GM12878 (cell line): ENCODE measurements at regions not wholly inside any gene's neighbourhood (a gene's known extent, or its start where the extent isn't known, plus 50 kb on each side); places are given as distances from the start of the nearest gene placed in this dataset.

Experiments used
- ATAC-seq: fragments of 200-7000 bp; cut with Tn5 transposase; 3 replicates; pipeline ENCODE4 v1.9.1; 2020; ENCODE audit warnings: mild to moderate bottlenecking, moderate library complexity
- BruUV-seq: library from RNA; stranded (reverse); fragments of 400-500 nt; replicated peaks from 2 replicates; lab custom pipeline; 2021; lab: Mats Ljungman, UMichigan
- CTCF ChIA-PET: fragments of 300-600 bp; sonication (Branson Sonifier 250); formaldehyde crosslinking; extraction: SDS; loops from one replicate; lab custom pipeline; 2021; ENCODE audit warnings: inconsistent platforms; lab: Yijun Ruan, JAX
- POLR2A ChIA-PET: fragments of 350-600 bp; formaldehyde crosslinking; extraction: SDS; loops from one replicate; lab custom pipeline; 2021; ENCODE audit warnings: inconsistent platforms; lab: Charles Lee
- RAD21 ChIA-PET: fragments of 300-600 bp; sonication (Branson Sonifier 250); formaldehyde crosslinking; loops from one replicate; lab custom pipeline; 2023; ENCODE audit warnings: antibody characterized with exemption; ENCODE audit not compliant: unreplicated experiment; lab: Charles Lee
- SMC1A ChIA-PET: fragments of 300-600 bp; sonication (Branson Sonifier 250); formaldehyde crosslinking; loops from one replicate; lab custom pipeline; 2023; ENCODE audit not compliant: unreplicated experiment, uncharacterized antibody; lab: Charles Lee
- DNase-seq: peaks from one replicate; pipeline ENCODE4 v3.0.0-alpha.2; 2011; ENCODE audit warnings: low read depth, low spot score
- FAIRE-seq: peaks from 3 replicates; lab custom pipeline; 2011; peaks lifted over from hg19 to GRCh38; lab: Jason Lieb, UNC
- H2AFZ ChIP-seq: 2 replicates; pipeline ENCODE4 v1.6.0; 2011; ENCODE audit warnings: low read depth, low read length, control low read depth; ENCODE audit not compliant: control insufficient read depth
- H3K27ac ChIP-seq: 2 replicates; pipeline ENCODE4 v1.5.1; 2011; ENCODE audit warnings: control low read depth; ENCODE audit not compliant: control insufficient read depth, insufficient read depth
- H3K27me3 ChIP-seq, 2 experiments: replicated peaks in 1 of 2; 2 replicates each; pipeline versions ENCODE4 v1.6.0 to v1.6.1; 2011; ENCODE audit warnings: low read length in 1 of 2; ENCODE audit not compliant: control insufficient read depth in 2 of 2, insufficient read depth in 2 of 2
- H3K36me3 ChIP-seq, 2 experiments: 2 replicates each; pipeline ENCODE4 v1.5.1; 2011; ENCODE audit warnings: low read length in 1 of 2; ENCODE audit not compliant: control insufficient read depth in 2 of 2, insufficient read depth in 2 of 2
- H3K4me1 ChIP-seq: 2 replicates; pipeline ENCODE4 v1.6.1; 2011; ENCODE audit warnings: mild to moderate bottlenecking, low read length, moderate library complexity, mixed read lengths; ENCODE audit not compliant: control insufficient read depth, insufficient read depth
- H3K4me2 ChIP-seq: 2 replicates; pipeline ENCODE4 v1.6.0; 2011; ENCODE audit warnings: control low read depth; ENCODE audit not compliant: control insufficient read depth, insufficient read depth
- H3K4me3 ChIP-seq: fragments of 200-600 bp; sonication (generic); 2 replicates; pipeline ENCODE4 v1.5.1; 2016
- H3K79me2 ChIP-seq: 2 replicates; pipeline ENCODE4 v1.6.0; 2011; ENCODE audit warnings: low read length; ENCODE audit not compliant: control insufficient read depth, insufficient read depth
- H3K9ac ChIP-seq: 2 replicates; pipeline ENCODE4 v1.8.0; 2011; ENCODE audit warnings: low read length, control low read depth, mixed read lengths; ENCODE audit not compliant: control insufficient read depth, insufficient read depth
- H3K9me3 ChIP-seq: replicated peaks from 3 replicates; pipeline ENCODE4 v1.5.1; 2011; ENCODE audit warnings: mild to moderate bottlenecking, low read length; ENCODE audit not compliant: control insufficient read depth, insufficient read depth
- H4K20me1 ChIP-seq: 2 replicates; pipeline ENCODE4 v1.6.0; 2011; ENCODE audit not compliant: control insufficient read depth, insufficient read depth
- BHLHE40 ChIP-seq, 2 experiments: fragments of 450-650 bp in 1 of 2; IDR thresholded peaks; 2 replicates each; pipeline ENCODE4 v1.6.1; 2011 to 2017; ENCODE audit warnings: low read depth in 2 of 2, borderline replicate concordance in 1 of 2, improper control_type of control experiment in 1 of 2, low read length in 1 of 2, mild to moderate bottlenecking in 1 of 2
- BRCA1 ChIP-seq: IDR thresholded peaks from 2 replicates; pipeline ENCODE4 v1.6.1; 2011; ENCODE audit warnings: low read depth, low read length, improper control_type of control experiment
- EGR1 ChIP-seq, 2 experiments: IDR thresholded peaks; 1 replicate in 1 of 2; 2 replicates in 1 of 2; pipeline ENCODE4 v1.6.1; 2011 to 2012; ENCODE audit warnings: low read depth in 2 of 2, low read length in 2 of 2, borderline replicate concordance in 1 of 2, mild to moderate bottlenecking in 1 of 2, moderate library complexity in 1 of 2
- ELK1 ChIP-seq: IDR thresholded peaks from 2 replicates; pipeline ENCODE4 v1.6.1; 2012; ENCODE audit warnings: low read depth, low read length, improper control_type of control experiment
- ESRRA ChIP-seq: IDR thresholded peaks from 2 replicates; pipeline ENCODE4 v1.6.1; 2012; ENCODE audit warnings: mild to moderate bottlenecking, low read length, improper control_type of control experiment
- ETV6 ChIP-seq, 2 experiments: fragments of 450-650 bp in 1 of 2; IDR thresholded peaks in 1 of 2; conservative IDR thresholded peaks in 1 of 2; 2 replicates each; pipeline ENCODE4 v1.6.1; 2014; ENCODE audit warnings: antibody characterized with exemption in 1 of 2, borderline replicate concordance in 1 of 2, low read depth in 1 of 2, mild to moderate bottlenecking in 1 of 2, moderate library complexity in 1 of 2
- IKZF1 ChIP-seq: fragments of 450-650 bp; conservative IDR thresholded peaks from 2 replicates; pipeline ENCODE4 v1.6.1; 2017; ENCODE audit warnings: antibody characterized with exemption, mild to moderate bottlenecking
- NFYA ChIP-seq: IDR thresholded peaks from 2 replicates; pipeline ENCODE4 v1.6.1; 2011; ENCODE audit warnings: low read depth, mild to moderate bottlenecking, low read length, improper control_type of control experiment, borderline replicate concordance
- NRF1 ChIP-seq: conservative IDR thresholded peaks from 2 replicates; pipeline ENCODE4 v1.6.1; 2011; ENCODE audit warnings: mild to moderate bottlenecking, low read depth, low read length, improper control_type of control experiment
- SMAD5 ChIP-seq: IDR thresholded peaks from 2 replicates; pipeline ENCODE4 v1.6.1; 2016; ENCODE audit warnings: antibody characterized with exemption, low read depth
- SMARCA5 ChIP-seq: fragments of 450-650 bp; IDR thresholded peaks from 2 replicates; pipeline ENCODE4 v1.6.1; 2017; ENCODE audit warnings: mild to moderate bottlenecking
- YBX1 ChIP-seq: fragments of 450-650 bp; IDR thresholded peaks from 2 replicates; pipeline ENCODE4 v1.6.1; 2016; ENCODE audit warnings: antibody characterized with exemption
- ZNF217 ChIP-seq: fragments of 450-650 bp; IDR thresholded peaks from 2 replicates; pipeline ENCODE4 v1.6.1; 2017; ENCODE audit warnings: antibody characterized with exemption, mild to moderate bottlenecking
- ZNF24 ChIP-seq: fragments of 450-650 bp; IDR thresholded peaks from 2 replicates; pipeline ENCODE4 v1.6.1; 2017; ENCODE audit warnings: antibody characterized with exemption, mild to moderate bottlenecking
- WGBS: methylation state at CpG from one replicate; pipeline ENCODE4 v1.1.6; 2016; ENCODE audit warnings: low lambda C conversion rate; ENCODE audit not compliant: insufficient replicate concordance, insufficient coverage; ENCODE audit errors: missing lambda C conversion rate; 5-methylcytosine and 5-hydroxymethylcytosine counted together
- in situ Hi-C: fragments of 300-500 bp; cut with MboI; formaldehyde crosslinking; loops from 9 replicates; pipeline ENCODE4 v1.14.3; 2018; ENCODE audit warnings: mixed read lengths
- intact Hi-C: fragments of 100-400 bp; cut with micrococcal nuclease; formaldehyde crosslinking; loops from one replicate; pipeline ENCODE4 v1.14.2; 2022; ENCODE audit not compliant: unreplicated experiment

- FAIRE-seq (no peak), DNase-seq (no peak), ATAC-seq (no peak)
- WGBS, result 12% methylated on average over 2 of the region's 3 CpGs
- H2AFZ ChIP-seq, result no peak overlapping the region
- H3K9ac ChIP-seq, result no peak overlapping the region
- H3K79me2 ChIP-seq, result no peaks in the 10 kb centered on the region
- TF ChIP-seq ESRRA (no peak), BRCA1 (no peak), ELK1 (no peak), NFYA (no peak), NRF1 (no peak), ETV6 (conservative IDR thresholded peaks at IDR 0.05 in 1 of 2, IDR thresholded peaks at IDR 0.05 in 1 of 2; ENCODE audit: borderline replicate concordance in 1 of 2, low read depth in 1 of 2) (no peak), EGR1 (IDR thresholded peaks at IDR 0.05; ENCODE audit: borderline replicate concordance in 1 of 2, low read depth in 2 of 2, low read length in 2 of 2) (no peak), SMAD5 (no peak), ZNF24 (no peak), BHLHE40 (IDR thresholded peaks at IDR 0.05; ENCODE audit: borderline replicate concordance in 1 of 2, low read depth in 2 of 2, low read length in 1 of 2) (no peak), IKZF1 (no peak), ZNF217 (no peak), YBX1 (no peak), SMARCA5 (no peak)
- no peaks in the 10 kb centered on the region for H4K20me1 ChIP-seq
- no peaks in the 10 kb centered on the region; the same call in 2 of the 3 replicates for H3K9me3 ChIP-seq
- no peak overlapping the region for H3K4me2 ChIP-seq
- no peaks in the 10 kb centered on the region for H3K27me3 ChIP-seq
- no peaks in the 10 kb centered on the region for H3K4me1 ChIP-seq
- no peak overlapping the region for H3K4me3 ChIP-seq
- ChIA-PET POLR2A (no interaction called here), RAD21 (interaction anchor here (0.7 kb wide), 1 partner anchor 1164 kb away, joined by 4 read pairs; no protein-coding TSS in a partner anchor), CTCF (no interaction called here), SMC1A (interaction anchor here (0.6 kb wide), 1 partner anchor 1947 kb away, joined by 3 read pairs; no protein-coding TSS in a partner anchor)
- in situ Hi-C loops (no loop called here), intact Hi-C loops (no loop called here)
- no peaks in the 10 kb centered on the region for H3K36me3 ChIP-seq
- BruUV-seq, result no TSS peak
- no peak overlapping the region for H3K27ac ChIP-seq
Observed at GRCh38 chr7:69464035-69464434, 134.2 kb upstream of the AUTS2 start.
